Spleen (tissue), 7 donors: ENCODE measurements at regions not wholly inside any gene's neighbourhood (a gene's known extent, or its start where the extent isn't known, plus 50 kb on each side); places are given as distances from the start of the nearest gene placed in this dataset.

Experiments used
- CTCF ChIP-seq, 11 experiments: fragments of 200-600 bp in 7 of 11; fragments of 450-650 bp in 4 of 11; sonication (generic) in 4 of 11; IDR thresholded peaks in 8 of 11; conservative IDR thresholded peaks in 3 of 11; 1 replicate in 7 of 11; 2 replicates in 4 of 11; pipeline versions ENCODE4 v1.4.0 to v1.8.0; 2016 to 2021; ENCODE audit warnings: antibody characterized with exemption in 11 of 11, inconsistent platforms in 4 of 11, mild to moderate bottlenecking in 1 of 11
- POLR2A ChIP-seq, 3 donors: fragments of 450-650 bp; IDR thresholded peaks; one replicate each; pipeline ENCODE4 v1.5.1; 2017; ENCODE audit warnings: antibody characterized with exemption in 3 of 3, mild to moderate bottlenecking in 1 of 3
- donor health status: DM: no; HTN: no; CAD: no; lungs with moderate emphysema.
- donor health status: DM: no; HTN: no; CAD: no.
- donor health status: DM: no; HTN: no; CAD: no.

DNA sequence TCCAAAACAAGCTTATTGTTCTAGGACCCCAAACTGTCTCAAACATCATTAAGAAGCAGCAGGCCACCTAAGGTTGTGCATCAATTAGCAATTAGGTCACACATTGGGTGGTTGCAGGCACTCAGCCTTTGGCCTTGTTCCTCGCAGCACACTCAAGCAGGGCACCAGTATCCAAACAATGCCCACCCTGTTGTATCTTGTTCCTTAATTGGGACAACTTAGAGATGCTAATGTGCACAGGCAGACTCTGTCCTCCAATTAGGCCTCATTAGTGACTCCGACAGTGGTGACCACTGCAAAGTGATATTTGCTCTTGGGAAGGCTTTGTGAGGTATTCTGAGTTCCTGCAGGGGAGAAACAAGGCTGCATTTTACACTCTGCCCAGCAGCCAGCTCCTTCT is 515.1 kb upstream of the PTBP2 start:
- no peak for TF ChIP-seq CTCF (IDR thresholded peaks at IDR 0.05 in 8 of 11, conservative IDR thresholded peaks at IDR 0.05 in 3 of 11)
- no peak for TF ChIP-seq POLR2A (IDR thresholded peaks at IDR 0.05)
